Activated CD8-positive, alpha-beta memory T cell treated with anti-CD3 and anti-CD28 coated beads, Interleukin-2, amount 10 ng/mL, durations not matched to agents 7 days and 5 days (primary cell): ENCODE measurements at regions not wholly inside any gene's neighbourhood (a gene's known extent, or its start where the extent isn't known, plus 50 kb on each side); places are given as distances from the start of the nearest gene placed in this dataset.
"Not testable (repeated sequence)": the region's sequence is repeated elsewhere in the genome, so short reads cannot be mapped to it uniquely, and the experiment has no call there.

ENCODE experiments used
- ATAC-seq: fragments of 150-1000 bp; cut with Tn5 transposase; one replicate; pipeline ENCODE4 v1.10.0; 2021; ENCODE audit warnings: moderate library complexity
- CTCF ChIA-PET: fragments of 350-600 bp; sonication (Branson Sonifier 250); formaldehyde crosslinking; loops from one replicate; lab custom pipeline; 2021; ENCODE audit warnings: antibody characterized with exemption; lab: Charles Lee
- DNase-seq: peaks from one replicate; pipeline ENCODE4 v3.0.0-alpha.2; 2020
- H3K27ac Mint-ChIP-seq: one replicate; pipeline ENCODE4 v1.8.0; 2021; ENCODE audit warnings: mild to moderate bottlenecking, mixed read lengths
- H3K27me3 Mint-ChIP-seq: one replicate; pipeline ENCODE4 v1.8.0; 2021; ENCODE audit warnings: mixed read lengths
- H3K36me3 Mint-ChIP-seq: one replicate; pipeline ENCODE4 v1.8.0; 2021; ENCODE audit warnings: mild to moderate bottlenecking, mixed read lengths
- H3K4me1 Mint-ChIP-seq: one replicate; pipeline ENCODE4 v1.8.0; 2021; ENCODE audit warnings: mixed read lengths
- H3K4me3 Mint-ChIP-seq: one replicate; pipeline ENCODE4 v1.8.0; 2021; ENCODE audit warnings: mild to moderate bottlenecking, moderate library complexity, mixed read lengths
- H3K9me3 Mint-ChIP-seq: one replicate; pipeline ENCODE4 v1.8.0; 2022; ENCODE audit warnings: low read depth, mixed read lengths

GRCh38 chr7:54454700-54455099 is 87.5 kb upstream of the VSTM2A start:
- H3K4me3 Mint-ChIP-seq, H3K27ac Mint-ChIP-seq: not testable (repeated sequence)

GRCh38 chr7:54465095-54465494 is 77.1 kb upstream of the VSTM2A start:
- CTCF ChIA-PET = no interaction called here
- no peak overlapping the region for H3K27ac Mint-ChIP-seq

More at GRCh38 chr7:54454700-54455099, 87.5 kb upstream of the VSTM2A start:
- ATAC-seq, CTCF ChIA-PET, H3K9me3 Mint-ChIP-seq, H3K4me1 Mint-ChIP-seq, DNase-seq, H3K27me3 Mint-ChIP-seq, H3K36me3 Mint-ChIP-seq: not testable (repeated sequence)

GRCh38 chr7:54469740-54470139 is 72.4 kb upstream of the VSTM2A start:
- CTCF ChIA-PET = no interaction called here
- Mint-ChIP-seq H3K9me3 (peaks cover 12% of the 10 kb centered on the region), H3K4me3 (no peak overlapping the region), H3K27ac (no peak overlapping the region), H3K4me1 (no peaks in the 10 kb centered on the region), H3K27me3 (no peaks in the 10 kb centered on the region), H3K36me3 (no peaks in the 10 kb centered on the region)
- DNase-seq (no peak), ATAC-seq (no peak)

More at GRCh38 chr7:54465095-54465494, 77.1 kb upstream of the VSTM2A start:
- H3K36me3 Mint-ChIP-seq = no peaks in the 10 kb centered on the region
- no peaks in the 10 kb centered on the region for H3K4me1 Mint-ChIP-seq
- no peaks in the 10 kb centered on the region for H3K27me3 Mint-ChIP-seq
- ATAC-seq (no peak), DNase-seq (no peak)
- peaks cover 12% of the 10 kb centered on the region for H3K9me3 Mint-ChIP-seq
- H3K4me3 Mint-ChIP-seq = no peak overlapping the region

DNA sequence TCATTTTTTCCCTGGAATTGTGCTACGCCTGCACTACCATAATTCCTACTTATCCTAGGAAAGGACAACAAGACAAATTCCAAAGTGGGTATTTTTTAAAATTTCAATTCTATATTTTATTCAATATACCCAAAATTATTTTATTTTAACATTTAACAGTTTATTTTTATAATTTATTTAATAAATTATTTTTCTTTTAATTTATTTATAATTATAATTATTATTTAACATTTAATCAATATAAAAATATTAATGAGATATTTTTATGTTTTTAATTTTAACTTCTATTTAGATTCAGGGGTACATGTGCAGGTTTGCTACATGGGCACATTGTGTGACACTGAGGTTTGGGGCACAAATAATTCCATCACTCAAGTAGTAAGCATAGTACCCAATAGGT is 65.6 kb upstream of the VSTM2A start:
- Mint-ChIP-seq H3K27ac (no peak overlapping the region), H3K4me1 (no peaks in the 10 kb centered on the region), H3K36me3 (no peaks in the 10 kb centered on the region), H3K9me3 (peaks cover 9% of the 10 kb centered on the region), H3K4me3 (no peak overlapping the region), H3K27me3 (no peaks in the 10 kb centered on the region)
- no peak for ATAC-seq
- no peak for DNase-seq
- CTCF ChIA-PET = no interaction called here

- no peak for DNase-seq
- no peaks in the 10 kb centered on the region for H3K4me1 Mint-ChIP-seq
- CTCF ChIA-PET = no interaction called here
- H3K27ac Mint-ChIP-seq = no peak overlapping the region
- H3K36me3 Mint-ChIP-seq = no peaks in the 10 kb centered on the region
- H3K4me3 Mint-ChIP-seq = no peak overlapping the region
- H3K9me3 Mint-ChIP-seq = peaks cover 9% of the 10 kb centered on the region
- H3K27me3 Mint-ChIP-seq = no peaks in the 10 kb centered on the region
- no peak for ATAC-seq
These were observed 65.1 kb upstream of the VSTM2A start for GRCh38 chr7:54477083-54477482.

- Mint-ChIP-seq H3K4me1 (no peaks in the 10 kb centered on the region), H3K9me3 (peaks cover 13% of the 10 kb centered on the region), H3K27ac (no peak overlapping the region), H3K4me3 (no peak overlapping the region), H3K27me3 (no peaks in the 10 kb centered on the region), H3K36me3 (no peaks in the 10 kb centered on the region)
- CTCF ChIA-PET = no interaction called here
- DNase-seq (no peak), ATAC-seq (no peak)
These were observed 58.7 kb upstream of the VSTM2A start for GRCh38 chr7:54483523-54483922.

DNA sequence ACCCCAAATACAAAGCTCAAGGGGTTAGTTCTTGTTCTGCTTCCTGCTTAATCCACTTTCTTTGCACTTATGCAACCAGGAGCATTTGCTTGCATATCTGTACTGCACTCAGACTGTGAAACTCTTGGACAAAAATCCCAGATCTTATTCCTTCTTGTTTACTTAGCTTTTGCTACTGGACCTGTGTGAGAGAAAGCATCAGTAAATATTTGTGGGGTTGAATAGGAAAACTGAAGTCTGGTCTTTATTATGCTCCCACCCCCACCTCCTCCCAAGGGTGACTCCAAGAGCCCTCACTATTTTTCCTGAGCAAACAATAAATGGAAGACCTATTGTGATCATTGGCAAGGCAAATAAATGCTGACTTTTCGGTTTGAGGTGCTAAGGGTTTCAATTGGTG is 57.1 kb upstream of the VSTM2A start:
- H3K27ac Mint-ChIP-seq = no peak overlapping the region
- CTCF ChIA-PET = no interaction called here
- no peaks in the 10 kb centered on the region for H3K27me3 Mint-ChIP-seq
- ATAC-seq (no peak), DNase-seq (no peak)
- no peaks in the 10 kb centered on the region for H3K36me3 Mint-ChIP-seq
- no peak overlapping the region for H3K4me3 Mint-ChIP-seq
- H3K9me3 Mint-ChIP-seq = peaks cover 10% of the 10 kb centered on the region
- no peaks in the 10 kb centered on the region for H3K4me1 Mint-ChIP-seq
